ENCODE measurements at regions not wholly inside any gene's neighbourhood (a gene's known extent, or its start where the extent isn't known, plus 50 kb on each side); places are given as distances from the start of the nearest gene placed in this dataset.

DNA sequence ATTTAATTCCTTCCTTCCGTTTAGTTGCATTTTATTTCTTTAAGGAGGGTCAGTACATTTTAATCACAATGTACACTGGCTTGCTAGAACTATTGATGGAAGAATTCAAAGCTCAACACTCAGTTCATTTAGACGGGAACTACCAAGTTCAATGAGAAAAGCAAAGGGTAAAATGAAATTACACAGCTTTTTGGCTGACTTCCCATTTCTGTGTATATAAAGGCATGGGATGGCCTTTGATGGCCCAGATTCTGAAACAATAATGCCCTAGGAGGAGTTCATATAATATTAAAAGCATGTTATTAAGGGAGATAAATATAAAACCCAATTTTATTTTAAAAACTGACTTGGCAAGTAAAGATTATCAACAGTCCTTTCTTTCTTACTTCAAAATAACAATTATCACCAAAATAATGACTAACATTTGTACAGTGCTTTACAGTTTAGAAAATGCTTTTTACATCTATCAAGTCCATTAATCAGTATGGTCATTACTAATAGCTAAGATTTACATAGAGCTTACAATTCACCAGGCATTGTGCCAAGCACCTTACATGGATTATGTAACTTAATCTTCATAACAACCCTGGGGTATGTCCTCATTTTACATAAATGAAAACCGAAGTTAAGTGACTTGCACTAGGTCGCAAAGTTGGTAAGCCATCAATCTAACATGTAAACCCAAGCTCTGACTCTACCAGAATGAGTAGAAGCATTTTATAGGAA is 402.4 kb downstream of the OMA1 start:
- TF ChIP-seq, protein P1, sequence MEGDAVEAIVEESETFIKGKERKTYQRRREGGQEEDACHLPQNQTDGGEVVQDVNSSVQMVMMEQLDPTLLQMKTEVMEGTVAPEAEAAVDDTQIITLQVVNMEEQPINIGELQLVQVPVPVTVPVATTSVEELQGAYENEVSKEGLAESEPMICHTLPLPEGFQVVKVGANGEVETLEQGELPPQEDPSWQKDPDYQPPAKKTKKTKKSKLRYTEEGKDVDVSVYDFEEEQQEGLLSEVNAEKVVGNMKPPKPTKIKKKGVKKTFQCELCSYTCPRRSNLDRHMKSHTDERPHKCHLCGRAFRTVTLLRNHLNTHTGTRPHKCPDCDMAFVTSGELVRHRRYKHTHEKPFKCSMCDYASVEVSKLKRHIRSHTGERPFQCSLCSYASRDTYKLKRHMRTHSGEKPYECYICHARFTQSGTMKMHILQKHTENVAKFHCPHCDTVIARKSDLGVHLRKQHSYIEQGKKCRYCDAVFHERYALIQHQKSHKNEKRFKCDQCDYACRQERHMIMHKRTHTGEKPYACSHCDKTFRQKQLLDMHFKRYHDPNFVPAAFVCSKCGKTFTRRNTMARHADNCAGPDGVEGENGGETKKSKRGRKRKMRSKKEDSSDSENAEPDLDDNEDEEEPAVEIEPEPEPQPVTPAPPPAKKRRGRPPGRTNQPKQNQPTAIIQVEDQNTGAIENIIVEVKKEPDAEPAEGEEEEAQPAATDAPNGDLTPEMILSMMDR (IDR thresholded peaks at IDR 0.05), result no peak
- no peak for TF ChIP-seq POLR2AphosphoS5 (IDR thresholded peaks at IDR 0.05)
- TF ChIP-seq EP300 (IDR thresholded peaks at IDR 0.05), result no peak
- no peak for TF ChIP-seq POLR2A (IDR thresholded peaks at IDR 0.05)
